Testis (tissue), 2 donors: ENCODE measurements at regions not wholly inside any gene's neighbourhood (a gene's known extent, or its start where the extent isn't known, plus 50 kb on each side); places are given as distances from the start of the nearest gene placed in this dataset.

ENCODE experiments used
- DNase-seq: peaks from one replicate; pipeline ENCODE4 v3.0.0-alpha.2; 2019
- H3K27ac ChIP-seq, 2 donors: fragments of 200-600 bp; sonication (generic); one replicate each; pipeline ENCODE4 v1.5.1; 2019
- H3K27me3 ChIP-seq: fragments of 200-600 bp; sonication (generic); one replicate; pipeline ENCODE4 v1.5.1; 2019
- H3K36me3 ChIP-seq: fragments of 200-600 bp; sonication (generic); one replicate; pipeline ENCODE4 v1.5.1; 2017; ENCODE audit warnings: low read depth; ENCODE audit errors: missing control alignments
- H3K4me1 ChIP-seq: fragments of 200-600 bp; sonication (generic); one replicate; pipeline ENCODE4 v1.5.1; 2019
- H3K4me3 ChIP-seq, 2 donors: fragments of 200-600 bp; sonication (generic); one replicate each; pipeline ENCODE4 v1.5.1; 2017 to 2019
- H3K9me3 ChIP-seq: fragments of 200-600 bp; sonication (generic); one replicate; pipeline ENCODE4 v1.5.1; 2017
- CTCF ChIP-seq, 3 experiments: fragments of 450-650 bp in 2 of 3; fragments of 200-600 bp in 1 of 3; sonication (generic) in 1 of 3; IDR thresholded peaks; one replicate each; pipeline ENCODE4 v1.5.1; 2016 to 2019; ENCODE audit warnings: antibody characterized with exemption in 3 of 3, mild to moderate bottlenecking in 2 of 3, moderate library complexity in 1 of 3
- POLR2A ChIP-seq: fragments of 450-650 bp; IDR thresholded peaks from one replicate; pipeline ENCODE4 v1.6.1; 2017; ENCODE audit warnings: antibody characterized with exemption, mild to moderate bottlenecking, moderate library complexity
- WGBS, 2 donors: methylation state at CpG; one replicate each; pipeline ENCODE4 v1.1.5; 2018; 5-methylcytosine and 5-hydroxymethylcytosine counted together
- intact Hi-C: fragments of 100-400 bp; cut with DNase I; formaldehyde crosslinking; loops from one replicate; pipeline ENCODE4 v1.15.1; 2023; ENCODE audit warnings: low total_unique reads

- Histone ChIP-seq H3K9me3 (no peaks in the 10 kb centered on the region), H3K4me3 (no peak overlapping the region), H3K36me3 (no peaks in the 10 kb centered on the region), H3K27me3 (no peaks in the 10 kb centered on the region), H3K4me1 (no peaks in the 10 kb centered on the region), H3K27ac (no peak overlapping the region)
- TF ChIP-seq CTCF (IDR thresholded peaks at IDR 0.05) = no peak
- no peak for TF ChIP-seq POLR2A
- intact Hi-C loops = no loop called here
- no peak for DNase-seq
- WGBS, 2 donors = 36 to 41% methylated on average over 3 of the region's 3 CpGs
These were observed 159.5 kb upstream of the WDR11 start for GRCh38 chr10:120691625-120692024.

- Histone ChIP-seq H3K9me3 (no peaks in the 10 kb centered on the region), H3K4me1 (no peaks in the 10 kb centered on the region), H3K27ac (no peak overlapping the region), H3K4me3 (no peak overlapping the region), H3K36me3 (no peaks in the 10 kb centered on the region), H3K27me3 (no peaks in the 10 kb centered on the region)
- no peak for DNase-seq
- intact Hi-C loops = no loop called here
- whole genome bisulfite sequencing, 2 donors = 86 to 88% methylated on average over 2 of the region's 2 CpGs
- TF ChIP-seq CTCF (IDR thresholded peaks at IDR 0.05) = no peak
- TF ChIP-seq POLR2A = no peak
These were observed 150.7 kb upstream of the WDR11 start for GRCh38 chr10:120700426-120700825.

GRCh38 chr10:120701381-120701780, 149.8 kb upstream of the WDR11 start:
- no peak for TF ChIP-seq CTCF (IDR thresholded peaks at IDR 0.05)
- TF ChIP-seq POLR2A = no peak
- WGBS, 2 donors = 75 to 77% methylated on average over 2 of the region's 2 CpGs
- no peak for DNase-seq
- no peaks in the 10 kb centered on the region for H3K4me1 ChIP-seq
- H3K4me3 ChIP-seq = no peak overlapping the region
- H3K9me3 ChIP-seq = no peaks in the 10 kb centered on the region
- intact Hi-C loops = no loop called here
- H3K36me3 ChIP-seq = no peaks in the 10 kb centered on the region
- H3K27me3 ChIP-seq = no peaks in the 10 kb centered on the region
- H3K27ac ChIP-seq = no peak overlapping the region

- 83 to 97% methylated on average over 1 of the region's 1 CpG for WGBS, 2 donors
These were observed 149.1 kb upstream of the WDR11 start for GRCh38 chr10:120702032-120702431.

More at GRCh38 chr10:120702032-120702431, 149.1 kb upstream of the WDR11 start:
- TF ChIP-seq CTCF (IDR thresholded peaks at IDR 0.05) (no peak), POLR2A (no peak)
- no peak overlapping the region for H3K4me3 ChIP-seq
- H3K27me3 ChIP-seq = no peaks in the 10 kb centered on the region
- H3K36me3 ChIP-seq = no peaks in the 10 kb centered on the region
- intact Hi-C loops = no loop called here
- DNase-seq = no peak
- no peaks in the 10 kb centered on the region for H3K9me3 ChIP-seq
- H3K4me1 ChIP-seq = no peaks in the 10 kb centered on the region
- H3K27ac ChIP-seq = no peak overlapping the region
